SK-N-SH treated with all-trans-retinoic acid at 6 μM for 48 hours (cell line): ENCODE measurements at regions not wholly inside any gene's neighbourhood (a gene's known extent, or its start where the extent isn't known, plus 50 kb on each side); places are given as distances from the start of the nearest gene placed in this dataset.

Experiments
- GLIS3 ChIP-seq: fragments of 250-450 bp; sonication (Bioruptor Pico); IDR thresholded peaks from 2 replicates; pipeline ENCODE4 v1.5.0; 2020; ENCODE audit warnings: mild to moderate bottlenecking, moderate library complexity
- RARB ChIP-seq: fragments of 250-450 bp; sonication (Bioruptor Pico); IDR thresholded peaks from 2 replicates; pipeline ENCODE4 v1.8.0; 2021; ENCODE audit warnings: mild to moderate bottlenecking, moderate library complexity
- ZC3H10 ChIP-seq: fragments of 250-450 bp; sonication (Bioruptor Pico); IDR thresholded peaks from 2 replicates; pipeline ENCODE4 v1.5.1; 2021; ENCODE audit warnings: mild to moderate bottlenecking, moderate library complexity
- ZFP3 ChIP-seq: fragments of 250-450 bp; sonication (Bioruptor Pico); IDR thresholded peaks from 2 replicates; pipeline ENCODE4 v1.5.0; 2020; ENCODE audit warnings: mild to moderate bottlenecking, moderate library complexity
- ZFP30 ChIP-seq: fragments of 450-650 bp; formaldehyde crosslinking; IDR thresholded peaks from 2 replicates; pipeline ENCODE4 v1.5.0; 2022; ENCODE audit warnings: mild to moderate bottlenecking, moderate library complexity
- ZNF565 ChIP-seq: fragments of 450-650 bp; formaldehyde crosslinking; conservative IDR thresholded peaks from 2 replicates; pipeline ENCODE4 v1.5.0; 2020; ENCODE audit warnings: low read depth, mild to moderate bottlenecking, moderate library complexity
- ZNF70 ChIP-seq: fragments of 450-650 bp; formaldehyde crosslinking; IDR thresholded peaks from 2 replicates; pipeline ENCODE4 v1.5.0; 2020; ENCODE audit warnings: mild to moderate bottlenecking, moderate library complexity
- TF ChIP-seq, protein P1 (sequence below): fragments of 250-450 bp; sonication (Bioruptor Pico); IDR thresholded peaks from 2 replicates; pipeline ENCODE4 v1.8.0; 2020; ENCODE audit warnings: mild to moderate bottlenecking, moderate library complexity, borderline replicate concordance
- TF ChIP-seq, protein P2 (sequence below): fragments of 250-450 bp; sonication (Bioruptor Pico); IDR thresholded peaks from 2 replicates; pipeline ENCODE4 v1.5.1; 2021; ENCODE audit warnings: mild to moderate bottlenecking, moderate library complexity
- TF ChIP-seq, protein P3 (sequence below): fragments of 250-450 bp; sonication (Bioruptor Pico); IDR thresholded peaks from 2 replicates; pipeline ENCODE4 v1.5.1; 2020; ENCODE audit warnings: low read depth, mild to moderate bottlenecking, moderate library complexity

DNA sequence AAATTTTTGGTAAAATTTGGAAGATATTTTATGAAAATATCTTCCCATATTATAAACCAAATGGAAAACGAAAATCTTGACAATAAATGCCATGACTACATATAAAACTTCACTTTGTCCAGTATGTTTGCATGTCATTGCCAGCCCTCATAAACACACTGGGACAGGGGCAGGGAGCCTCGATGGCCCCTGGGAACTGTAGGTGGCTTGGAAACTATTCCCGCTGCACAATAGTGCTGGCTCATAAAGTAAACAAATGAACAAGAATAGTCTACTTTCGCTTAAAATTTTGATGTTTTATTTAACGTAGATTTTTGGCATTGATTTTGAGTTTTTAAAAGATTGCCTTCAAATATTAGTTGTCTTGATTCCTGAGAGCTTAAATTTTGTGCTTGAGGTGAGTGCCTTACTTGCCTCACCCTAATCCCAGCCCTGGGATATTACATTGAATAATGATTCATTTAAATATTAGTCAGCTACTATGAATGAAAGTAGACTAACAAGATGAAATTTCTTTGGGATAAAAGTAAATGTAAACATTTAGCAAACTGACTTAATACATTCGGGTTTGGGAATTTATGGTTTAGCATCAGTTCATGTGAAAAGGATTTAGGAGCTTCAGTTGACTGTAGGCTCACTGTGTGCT lies 74.0 kb upstream of the PKP2 start:
- TF ChIP-seq GLIS3 (CRISPR knock-in tag) (no peak), ZNF565 (no peak), ZFP3 (CRISPR knock-in tag) (no peak), RARB (CRISPR knock-in tag) (no peak), ZC3H10 (CRISPR knock-in tag) (no peak), ZNF70 (no peak), ZFP30 (CRISPR knock-in tag) (no peak)
- TF ChIP-seq, protein P1, sequence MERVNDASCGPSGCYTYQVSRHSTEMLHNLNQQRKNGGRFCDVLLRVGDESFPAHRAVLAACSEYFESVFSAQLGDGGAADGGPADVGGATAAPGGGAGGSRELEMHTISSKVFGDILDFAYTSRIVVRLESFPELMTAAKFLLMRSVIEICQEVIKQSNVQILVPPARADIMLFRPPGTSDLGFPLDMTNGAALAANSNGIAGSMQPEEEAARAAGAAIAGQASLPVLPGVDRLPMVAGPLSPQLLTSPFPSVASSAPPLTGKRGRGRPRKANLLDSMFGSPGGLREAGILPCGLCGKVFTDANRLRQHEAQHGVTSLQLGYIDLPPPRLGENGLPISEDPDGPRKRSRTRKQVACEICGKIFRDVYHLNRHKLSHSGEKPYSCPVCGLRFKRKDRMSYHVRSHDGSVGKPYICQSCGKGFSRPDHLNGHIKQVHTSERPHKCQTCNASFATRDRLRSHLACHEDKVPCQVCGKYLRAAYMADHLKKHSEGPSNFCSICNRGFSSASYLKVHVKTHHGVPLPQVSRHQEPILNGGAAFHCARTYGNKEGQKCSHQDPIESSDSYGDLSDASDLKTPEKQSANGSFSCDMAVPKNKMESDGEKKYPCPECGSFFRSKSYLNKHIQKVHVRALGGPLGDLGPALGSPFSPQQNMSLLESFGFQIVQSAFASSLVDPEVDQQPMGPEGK (CRISPR knock-in tag): no peak
- TF ChIP-seq, protein P2, sequence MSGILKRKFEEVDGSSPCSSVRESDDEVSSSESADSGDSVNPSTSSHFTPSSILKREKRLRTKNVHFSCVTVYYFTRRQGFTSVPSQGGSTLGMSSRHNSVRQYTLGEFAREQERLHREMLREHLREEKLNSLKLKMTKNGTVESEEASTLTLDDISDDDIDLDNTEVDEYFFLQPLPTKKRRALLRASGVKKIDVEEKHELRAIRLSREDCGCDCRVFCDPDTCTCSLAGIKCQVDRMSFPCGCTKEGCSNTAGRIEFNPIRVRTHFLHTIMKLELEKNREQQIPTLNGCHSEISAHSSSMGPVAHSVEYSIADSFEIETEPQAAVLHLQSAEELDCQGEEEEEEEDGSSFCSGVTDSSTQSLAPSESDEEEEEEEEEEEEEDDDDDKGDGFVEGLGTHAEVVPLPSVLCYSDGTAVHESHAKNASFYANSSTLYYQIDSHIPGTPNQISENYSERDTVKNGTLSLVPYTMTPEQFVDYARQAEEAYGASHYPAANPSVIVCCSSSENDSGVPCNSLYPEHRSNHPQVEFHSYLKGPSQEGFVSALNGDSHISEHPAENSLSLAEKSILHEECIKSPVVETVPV (CRISPR knock-in tag): no peak
- TF ChIP-seq, protein P3, sequence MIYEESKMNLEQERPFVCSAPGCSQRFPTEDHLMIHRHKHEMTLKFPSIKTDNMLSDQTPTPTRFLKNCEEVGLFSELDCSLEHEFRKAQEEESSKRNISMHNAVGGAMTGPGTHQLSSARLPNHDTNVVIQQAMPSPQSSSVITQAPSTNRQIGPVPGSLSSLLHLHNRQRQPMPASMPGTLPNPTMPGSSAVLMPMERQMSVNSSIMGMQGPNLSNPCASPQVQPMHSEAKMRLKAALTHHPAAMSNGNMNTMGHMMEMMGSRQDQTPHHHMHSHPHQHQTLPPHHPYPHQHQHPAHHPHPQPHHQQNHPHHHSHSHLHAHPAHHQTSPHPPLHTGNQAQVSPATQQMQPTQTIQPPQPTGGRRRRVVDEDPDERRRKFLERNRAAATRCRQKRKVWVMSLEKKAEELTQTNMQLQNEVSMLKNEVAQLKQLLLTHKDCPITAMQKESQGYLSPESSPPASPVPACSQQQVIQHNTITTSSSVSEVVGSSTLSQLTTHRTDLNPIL (CRISPR knock-in tag): no peak
